ENCODE measurements at regions not wholly inside any gene's neighbourhood (a gene's known extent, or its start where the extent isn't known, plus 50 kb on each side); places are given as distances from the start of the nearest gene placed in this dataset.

DNA sequence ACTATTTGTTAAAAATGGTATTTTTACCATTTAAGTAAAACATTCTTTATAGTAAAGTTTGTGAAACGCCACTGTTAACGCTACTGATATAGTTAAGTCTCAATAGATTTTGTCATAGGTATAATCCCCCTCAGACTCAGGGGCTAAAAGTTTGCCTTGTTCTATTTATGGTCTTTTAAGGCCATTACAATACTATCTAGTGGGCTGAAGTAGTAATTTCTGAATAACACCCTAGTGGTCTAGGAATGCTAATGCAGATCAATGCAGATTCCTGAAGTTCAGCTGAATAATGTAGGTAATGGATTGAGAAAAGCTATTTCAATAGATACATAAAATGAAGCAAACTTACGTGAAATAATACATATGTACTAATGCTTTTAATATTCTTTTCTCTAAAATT lies 989.3 kb upstream of the NOVA1 start:
- Histone ChIP-seq H4K5ac (ENCODE audit: low read depth, low read length) (no peak overlapping the region), H4K91ac (ENCODE audit: insufficient read depth, low read depth, low read length) (no peak overlapping the region), H3K18ac (ENCODE audit: low read depth, low read length) (no peak overlapping the region), H2BK5ac (ENCODE audit: low read depth, low read length, poor library complexity, severe bottlenecking) (no peak overlapping the region), H2AK5ac (ENCODE audit: low read depth, low read length) (no peak overlapping the region), H2BK120ac (ENCODE audit: low read depth, low read length) (no peak overlapping the region), H3K9me3 (ENCODE audit: control insufficient read depth, insufficient read depth, low read length) (peaks cover 2% of the 10 kb centered on the region; the same call in 1 of the 2 replicates), H3K4me3 (ENCODE audit: insufficient read depth, low read depth, low read length) (no peak overlapping the region), H3K14ac (replicated peaks; ENCODE audit: low read depth, low read length) (no peak overlapping the region), H3K27me3 (ENCODE audit: control insufficient read depth, insufficient read depth, low read length) (no peaks in the 10 kb centered on the region), H3K9me1 (ENCODE audit: insufficient read depth, low read length) (no peaks in the 10 kb centered on the region), H2AK9ac (replicated peaks; ENCODE audit: low read depth, low read length, poor library complexity) (no peak overlapping the region), H2AFZ (replicated peaks; ENCODE audit: low read length, poor library complexity) (no peak overlapping the region), H4K20me1 (ENCODE audit: insufficient read depth, low read length) (no peaks in the 10 kb centered on the region), H3K4me2 (ENCODE audit: low read depth, low read length) (no peak overlapping the region), H3K4ac (ENCODE audit: low read depth, low read length) (no peak overlapping the region), H3K23ac (ENCODE audit: low read depth, low read length) (no peak overlapping the region), H3K36me3 (ENCODE audit: control insufficient read depth, insufficient read depth, low read length) (no peaks in the 10 kb centered on the region), H4K8ac (ENCODE audit: low read depth in 2 of 2, low read length in 2 of 2) (no peak overlapping the region), H3K27ac (ENCODE audit: insufficient read depth, low read length) (no peak overlapping the region), H3K79me1 (ENCODE audit: low read depth in 1 of 2, low read length in 2 of 2) (no peaks in the 10 kb centered on the region), H3K56ac (ENCODE audit: extremely low read depth, insufficient read depth, low read length) (no peak overlapping the region), H3K9ac (ENCODE audit: low read depth, low read length) (no peak overlapping the region), H2BK20ac (ENCODE audit: low read depth, low read length) (no peak overlapping the region), H3K4me1 (ENCODE audit: control insufficient read depth, insufficient read depth, low read length) (no peaks in the 10 kb centered on the region), H2BK15ac (ENCODE audit: low read depth, low read length) (no peak overlapping the region)
- DNase-seq (no peak), ATAC-seq (ENCODE audit: low read depth) (no peak)
- TF ChIP-seq CHD1 (IDR thresholded peaks at IDR 0.05; ENCODE audit: low read depth, low read length): no peak
- TF ChIP-seq FOS (IDR thresholded peaks at IDR 0.05; ENCODE audit: low read depth, low read length): no peak
- no peak for TF ChIP-seq RFX5 (IDR thresholded peaks at IDR 0.05; ENCODE audit: low read depth, low read length)
- TF ChIP-seq MXI1 (IDR thresholded peaks at IDR 0.05; ENCODE audit: borderline replicate concordance, low read depth, low read length): no peak
- TF ChIP-seq, protein P1, sequence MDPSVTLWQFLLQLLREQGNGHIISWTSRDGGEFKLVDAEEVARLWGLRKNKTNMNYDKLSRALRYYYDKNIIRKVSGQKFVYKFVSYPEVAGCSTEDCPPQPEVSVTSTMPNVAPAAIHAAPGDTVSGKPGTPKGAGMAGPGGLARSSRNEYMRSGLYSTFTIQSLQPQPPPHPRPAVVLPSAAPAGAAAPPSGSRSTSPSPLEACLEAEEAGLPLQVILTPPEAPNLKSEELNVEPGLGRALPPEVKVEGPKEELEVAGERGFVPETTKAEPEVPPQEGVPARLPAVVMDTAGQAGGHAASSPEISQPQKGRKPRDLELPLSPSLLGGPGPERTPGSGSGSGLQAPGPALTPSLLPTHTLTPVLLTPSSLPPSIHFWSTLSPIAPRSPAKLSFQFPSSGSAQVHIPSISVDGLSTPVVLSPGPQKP (IDR thresholded peaks at IDR 0.05; ENCODE audit: borderline replicate concordance, low read depth, low read length): no peak
- TF ChIP-seq BHLHE40 (IDR thresholded peaks at IDR 0.05; ENCODE audit: low read depth, low read length): no peak
- TF ChIP-seq RAD21 (IDR thresholded peaks at IDR 0.05; ENCODE audit: low read length): no peak
- TF ChIP-seq MAZ (IDR thresholded peaks at IDR 0.05; ENCODE audit: borderline replicate concordance, low read depth, low read length): no peak
- no peak for TF ChIP-seq CEBPB (IDR thresholded peaks at IDR 0.05; ENCODE audit: low read depth, low read length)
- dilution Hi-C loops (cut with HindIII; ENCODE audit: low sequenced_read_pairs, unreplicated experiment) (no loop called here), intact Hi-C loops (cut with micrococcal nuclease) (no loop called here), in situ Hi-C loops (cut with MboI; ENCODE audit: low sequenced_read_pairs) (no loop called here)
- whole genome bisulfite sequencing, 2 experiments (ENCODE audit: extremely low coverage in 2 of 2, insufficient read length in 1 of 2): no CpG with 5 or more reads among the region's 3 CpGs
- ChIA-PET POLR2A (ENCODE audit: unreplicated experiment) (no interaction called here), CTCF (no interaction called here)
- no TSS peak for BruUV-seq (replicated peaks)

All from IMR-90 (cell line).